K562 (cell line): ENCODE measurements at regions not wholly inside any gene's neighbourhood (a gene's known extent, or its start where the extent isn't known, plus 50 kb on each side); places are given as distances from the start of the nearest gene placed in this dataset.

Experiments used
- ATAC-seq: fragments of 200-7000 bp; cut with Tn5 transposase; 3 replicates; pipeline ENCODE4 v1.9.1; 2020; ENCODE audit warnings: moderate library complexity
- BruUV-seq: library from RNA; stranded (reverse); fragments of 400-500 nt; replicated peaks from 2 replicates; lab custom pipeline; 2021; lab: Mats Ljungman, UMichigan
- CTCF ChIA-PET: fragments of 300-600 bp; formaldehyde crosslinking; extraction: SDS; loops from one replicate; lab custom pipeline; 2021; ENCODE audit warnings: low intra/inter-chr PET ratio; lab: Yijun Ruan, JAX
- POLR2A ChIA-PET: fragments of 300-600, 350-650 bp; sonication (Branson Sonifier 250); formaldehyde crosslinking; extraction: SDS; loops from one replicate; lab custom pipeline; 2021; ENCODE audit warnings: antibody characterized with exemption, inconsistent platforms; lab: Yijun Ruan, JAX
- DNase-seq, 4 experiments: peaks; one replicate each; pipeline versions ENCODE4 v3.0.0 to v3.0.0-alpha.2; 2011 to 2018; ENCODE audit warnings: low spot score in 3 of 4, mixed read lengths in 3 of 4; ENCODE audit errors: extremely low read depth in 1 of 4
- FAIRE-seq: peaks from 2 replicates; lab custom pipeline; 2011; peaks lifted over from hg19 to GRCh38; lab: Jason Lieb, UNC
- H2AFZ ChIP-seq: 2 replicates; pipeline ENCODE4 v1.6.0; 2011; ENCODE audit warnings: low read depth, low read length, control low read depth, inconsistent platforms
- H3K27ac ChIP-seq: fragments of 200-600 bp; 3 replicates; pipeline ENCODE4 v1.8.0; 2011; ENCODE audit warnings: low read depth, mild to moderate bottlenecking, control low read depth, inconsistent platforms, low read length, moderate library complexity, mixed read lengths; ENCODE audit errors: extremely low read depth
- H3K27me3 ChIP-seq, 2 experiments: fragments of 300-600 bp in 1 of 2; 2 replicates in 1 of 2; 3 replicates in 1 of 2; pipeline versions ENCODE4 v1.6.0 to v1.8.0; 2011; ENCODE audit warnings: inconsistent platforms in 2 of 2, low read length in 2 of 2, mild to moderate bottlenecking in 1 of 2, mixed read lengths in 1 of 2, moderate library complexity in 1 of 2; ENCODE audit not compliant: control insufficient read depth in 2 of 2, insufficient read depth in 2 of 2
- H3K36me3 ChIP-seq: fragments of 300-600 bp; 3 replicates; pipeline ENCODE4 v1.8.0; 2011; ENCODE audit warnings: mild to moderate bottlenecking, low read length, inconsistent platforms; ENCODE audit not compliant: control insufficient read depth, insufficient read depth
- H3K4me1 ChIP-seq, 2 experiments: fragments of 200-600 bp in 1 of 2; replicated peaks in 1 of 2; 2 replicates in 1 of 2; 3 replicates in 1 of 2; pipeline versions ENCODE4 v1.5.1 to v1.8.0; 2011; ENCODE audit warnings: inconsistent platforms in 2 of 2, low read length in 2 of 2, mild to moderate bottlenecking in 1 of 2, mixed read lengths in 1 of 2, moderate library complexity in 1 of 2; ENCODE audit not compliant: control insufficient read depth in 2 of 2, insufficient read depth in 2 of 2
- H3K4me2 ChIP-seq: 2 replicates; pipeline ENCODE4 v1.6.1; 2011; ENCODE audit warnings: low read length, control low read depth, inconsistent platforms, mixed read lengths; ENCODE audit not compliant: insufficient read depth
- H3K4me3 ChIP-seq: fragments of 200-600 bp; sonication (generic), shearing (Covaris generic); 2 replicates; pipeline ENCODE4 v1.5.1; 2016; ENCODE audit warnings: control low read depth, inconsistent platforms
- H3K79me2 ChIP-seq: fragments of 200-600 bp; 3 replicates; pipeline ENCODE4 v1.8.0; 2011; ENCODE audit warnings: low read length, inconsistent platforms; ENCODE audit not compliant: control insufficient read depth, insufficient read depth
- H3K9ac ChIP-seq, 2 experiments: 2 replicates each; pipeline versions ENCODE4 v1.6.0 to v1.6.1; 2011; ENCODE audit warnings: low read depth in 2 of 2, low read length in 2 of 2, control low read depth in 1 of 2, inconsistent platforms in 1 of 2, mild to moderate bottlenecking in 1 of 2, mixed read lengths in 1 of 2; ENCODE audit not compliant: insufficient read depth in 1 of 2
- H3K9me1 ChIP-seq: one replicate; pipeline ENCODE4 v1.6.0; 2011; ENCODE audit warnings: inconsistent platforms, mild to moderate bottlenecking, low read length, moderate library complexity; ENCODE audit not compliant: control insufficient read depth, insufficient read depth
- H3K9me3 ChIP-seq: replicated peaks from 2 replicates; pipeline ENCODE4 v1.5.1; 2011; ENCODE audit warnings: low read depth, low read length, inconsistent platforms; ENCODE audit not compliant: control insufficient read depth, insufficient read depth
- H4K20me1 ChIP-seq: replicated peaks from 2 replicates; pipeline ENCODE4 v1.6.1; 2011; ENCODE audit warnings: low read length, inconsistent platforms, mixed read lengths; ENCODE audit not compliant: control insufficient read depth, insufficient read depth
- PHF8 ChIP-seq: fragments of 200-600 bp; sonication (generic); IDR thresholded peaks from 2 replicates; pipeline ENCODE4 v1.6.1; 2012; ENCODE audit warnings: mixed run types, mild to moderate bottlenecking, inconsistent platforms, low read length, moderate library complexity, borderline replicate concordance
- SPI1 ChIP-seq: IDR thresholded peaks from 2 replicates; pipeline ENCODE4 v1.6.1; 2011; ENCODE audit warnings: low read depth, low read length, control low read depth, borderline replicate concordance
- WGBS: fragments of 100-300 bp; shearing (Covaris generic); methylation state at CpG from one replicate; pipeline ENCODE4 v1.1.6; 2016; ENCODE audit warnings: low coverage, mixed read lengths; ENCODE audit not compliant: insufficient coverage; ENCODE audit errors: missing lambda C conversion rate; 5-methylcytosine and 5-hydroxymethylcytosine counted together
- in situ Hi-C: fragments of 300-500 bp; cut with MboI; formaldehyde crosslinking; loops from 4 replicates; pipeline ENCODE4 v1.15.0; 2018; ENCODE audit warnings: inconsistent platforms, mixed read lengths
- intact Hi-C: fragments of 100-400 bp; cut with micrococcal nuclease; formaldehyde crosslinking; loops from 2 replicates; pipeline ENCODE4 v1.14.2; 2022
- TF ChIP-seq, protein P1 (sequence below): fragments of 250-450 bp; sonication (Bioruptor Pico); IDR thresholded peaks from 2 replicates; pipeline ENCODE4 v1.8.0; 2021; ENCODE audit warnings: mild to moderate bottlenecking, moderate library complexity

DNA sequence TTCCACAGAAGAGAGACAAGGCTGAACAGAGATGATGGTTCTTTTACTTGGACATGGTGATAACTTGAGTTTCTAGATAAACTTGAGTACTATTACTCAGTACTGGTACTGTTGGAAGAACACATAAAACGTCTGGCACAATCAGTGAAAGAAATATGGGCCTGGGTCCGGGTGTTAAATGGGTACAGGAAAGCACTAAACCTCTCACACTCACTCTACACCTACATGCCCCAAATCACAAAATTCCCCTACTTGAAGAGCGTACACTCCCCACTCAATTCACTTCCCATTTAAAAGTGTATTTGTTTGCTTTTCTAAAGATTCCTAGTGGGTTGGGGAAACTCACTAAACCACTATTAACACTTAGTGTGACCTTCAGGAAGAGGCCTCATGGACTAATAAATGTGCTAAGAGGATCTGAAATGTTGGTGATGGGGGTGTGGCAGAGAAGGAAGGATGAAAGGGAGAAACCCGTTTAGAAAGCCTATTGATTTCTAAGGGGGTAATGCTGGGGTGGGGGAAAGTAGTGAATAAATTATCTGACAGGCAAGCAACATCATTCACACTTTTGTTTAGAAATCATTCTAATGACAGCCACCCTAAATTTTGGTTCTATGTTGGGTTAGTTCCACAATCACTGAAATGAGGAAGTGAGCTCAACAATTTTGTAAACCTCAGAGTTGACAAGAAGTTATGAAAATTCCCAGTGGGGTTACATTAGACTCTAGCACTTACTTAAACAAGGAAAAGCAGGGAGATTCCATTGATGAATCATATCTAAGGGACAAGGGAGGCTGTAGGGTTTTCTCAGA, 222.6 kb upstream of the MARCKS start:
- Histone ChIP-seq H3K79me2 (no peaks in the 10 kb centered on the region), H3K36me3 (no peaks in the 10 kb centered on the region), H3K4me1 (no peaks in the 10 kb centered on the region), H3K27me3 (no peaks in the 10 kb centered on the region), H4K20me1 (no peaks in the 10 kb centered on the region), H3K27ac (no peak overlapping the region), H3K9ac (no peak overlapping the region), H3K9me3 (no peaks in the 10 kb centered on the region), H3K9me1 (no peaks in the 10 kb centered on the region), H3K4me2 (no peak overlapping the region), H2AFZ (no peak overlapping the region), H3K4me3 (no peak overlapping the region)
- CTCF ChIA-PET: no interaction called here
- FAIRE-seq (no peak), DNase-seq (no peak), ATAC-seq (no peak)
- TF ChIP-seq SPI1: peak; percentile 64
- no peak for TF ChIP-seq PHF8
- TF ChIP-seq, protein P1, sequence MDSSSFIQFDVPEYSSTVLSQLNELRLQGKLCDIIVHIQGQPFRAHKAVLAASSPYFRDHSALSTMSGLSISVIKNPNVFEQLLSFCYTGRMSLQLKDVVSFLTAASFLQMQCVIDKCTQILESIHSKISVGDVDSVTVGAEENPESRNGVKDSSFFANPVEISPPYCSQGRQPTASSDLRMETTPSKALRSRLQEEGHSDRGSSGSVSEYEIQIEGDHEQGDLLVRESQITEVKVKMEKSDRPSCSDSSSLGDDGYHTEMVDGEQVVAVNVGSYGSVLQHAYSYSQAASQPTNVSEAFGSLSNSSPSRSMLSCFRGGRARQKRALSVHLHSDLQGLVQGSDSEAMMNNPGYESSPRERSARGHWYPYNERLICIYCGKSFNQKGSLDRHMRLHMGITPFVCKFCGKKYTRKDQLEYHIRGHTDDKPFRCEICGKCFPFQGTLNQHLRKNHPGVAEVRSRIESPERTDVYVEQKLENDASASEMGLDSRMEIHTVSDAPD (CRISPR knock-in tag): no peak
- 0% methylated on average over 4 of the region's 4 CpGs for WGBS
- no TSS peak for BruUV-seq
- in situ Hi-C loops (no loop called here), intact Hi-C loops (no loop called here)
- POLR2A ChIA-PET: no interaction called here
